ENCODE measurements at regions not wholly inside any gene's neighbourhood (a gene's known extent, or its start where the extent isn't known, plus 50 kb on each side); places are given as distances from the start of the nearest gene placed in this dataset.

GRCh38 chr5:173786286-173787187 lies 101.6 kb upstream of the CPEB4 start:
- Histone ChIP-seq H4K20me1 (replicated peaks; ENCODE audit: control insufficient read depth, insufficient read depth, low read length) (no peaks in the 10 kb centered on the region), H2AFZ (ENCODE audit: low read depth, low read length) (peak overlapping the region; percentile 64), H3K79me2 (ENCODE audit: control insufficient read depth, insufficient read depth, low read length) (no peaks in the 10 kb centered on the region), H3K27me3 (ENCODE audit: control insufficient read depth in 2 of 2, insufficient read depth in 2 of 2, low read length in 2 of 2) (no peaks in the 10 kb centered on the region), H3K4me1 (replicated peaks in 1 of 2; ENCODE audit: control insufficient read depth in 2 of 2, insufficient read depth in 2 of 2, low read length in 2 of 2) (peaks cover 24 to 44% of the 10 kb centered on the region in 2 experiments; a peak in 4 of 5 replicates), H3K9me1 (ENCODE audit: control insufficient read depth, insufficient read depth, low read length) (peaks cover 2% of the 10 kb centered on the region), H3K9ac (ENCODE audit: insufficient read depth in 1 of 2, low read depth in 2 of 2, low read length in 2 of 2) (peak overlapping the region in 1 of 2 experiments; percentile 39; a peak in 1 of 4 replicates), H3K27ac (ENCODE audit: extremely low read depth, low read depth, low read length) (no peak overlapping the region), H3K4me3 (no peak overlapping the region), H3K36me3 (ENCODE audit: control insufficient read depth, insufficient read depth, low read length) (no peaks in the 10 kb centered on the region), H3K4me2 (ENCODE audit: insufficient read depth, low read length) (no peak overlapping the region), H3K9me3 (replicated peaks; ENCODE audit: control insufficient read depth, insufficient read depth, low read depth, low read length) (no peaks in the 10 kb centered on the region)
- WGBS (ENCODE audit: insufficient coverage, low coverage, missing lambda C conversion rate) = 54% methylated on average over 10 of the region's 10 CpGs
- peak; percentile 75 to 81 (median 78) for DNase-seq (ENCODE audit: extremely low read depth in 1 of 4, low spot score in 3 of 4)
- CTCF ChIA-PET (ENCODE audit: low intra/inter-chr PET ratio) = no interaction called here
- POLR2A ChIA-PET = interaction anchor here (0.5 to 1.8 kb wide), 10 partner anchors 10 to 312 kb away, joined by 3 to 7 read pairs (median 4); no protein-coding TSS in a partner anchor
- intact Hi-C loops (cut with micrococcal nuclease) (loop anchor here (2.0 kb wide), 3 partner anchors 52 to 186 kb away; no protein-coding TSS in a partner anchor), in situ Hi-C loops (cut with MboI) (loop anchor here (10.0 kb wide), 1 partner anchor 98 kb away; the partner anchor contains the start of gene CPEB4)
- no TSS peak for BruUV-seq (replicated peaks)
- FAIRE-seq = peak; percentile 70
- ATAC-seq = peak; percentile 86
- no peak for TF ChIP-seq ZNF75A (CRISPR knock-in tag; IDR thresholded peaks at IDR 0.05)
- TF ChIP-seq ZFP36 (IDR thresholded peaks at IDR 0.05; ENCODE audit: low read depth, low read length, partially characterized antibody) = no peak
- no peak for TF ChIP-seq ZNF57 (CRISPR knock-in tag; IDR thresholded peaks at IDR 0.05)
- TF ChIP-seq HDAC3 (IDR thresholded peaks at IDR 0.05; ENCODE audit: borderline replicate concordance, partially characterized antibody) = no peak
- TF ChIP-seq ZFP91 (CRISPR knock-in tag; IDR thresholded peaks at IDR 0.05) = no peak
- no peak for TF ChIP-seq ZNF197 (CRISPR knock-in tag; IDR thresholded peaks at IDR 0.05; ENCODE audit: low read depth)
- TF ChIP-seq MYNN (IDR thresholded peaks at IDR 0.05) = no peak
- no peak for TF ChIP-seq MYNN (CRISPR knock-in tag; IDR thresholded peaks at IDR 0.05)
- no peak for TF ChIP-seq HLTF (IDR thresholded peaks at IDR 0.05)
- TF ChIP-seq NR2C2 (CRISPR knock-in tag; IDR thresholded peaks at IDR 0.05) = no peak
- TF ChIP-seq NR2C2 (tag; IDR thresholded peaks at IDR 0.05) = peak; percentile 26; the same call in 1 of the 2 replicates
- TF ChIP-seq, protein P1, sequence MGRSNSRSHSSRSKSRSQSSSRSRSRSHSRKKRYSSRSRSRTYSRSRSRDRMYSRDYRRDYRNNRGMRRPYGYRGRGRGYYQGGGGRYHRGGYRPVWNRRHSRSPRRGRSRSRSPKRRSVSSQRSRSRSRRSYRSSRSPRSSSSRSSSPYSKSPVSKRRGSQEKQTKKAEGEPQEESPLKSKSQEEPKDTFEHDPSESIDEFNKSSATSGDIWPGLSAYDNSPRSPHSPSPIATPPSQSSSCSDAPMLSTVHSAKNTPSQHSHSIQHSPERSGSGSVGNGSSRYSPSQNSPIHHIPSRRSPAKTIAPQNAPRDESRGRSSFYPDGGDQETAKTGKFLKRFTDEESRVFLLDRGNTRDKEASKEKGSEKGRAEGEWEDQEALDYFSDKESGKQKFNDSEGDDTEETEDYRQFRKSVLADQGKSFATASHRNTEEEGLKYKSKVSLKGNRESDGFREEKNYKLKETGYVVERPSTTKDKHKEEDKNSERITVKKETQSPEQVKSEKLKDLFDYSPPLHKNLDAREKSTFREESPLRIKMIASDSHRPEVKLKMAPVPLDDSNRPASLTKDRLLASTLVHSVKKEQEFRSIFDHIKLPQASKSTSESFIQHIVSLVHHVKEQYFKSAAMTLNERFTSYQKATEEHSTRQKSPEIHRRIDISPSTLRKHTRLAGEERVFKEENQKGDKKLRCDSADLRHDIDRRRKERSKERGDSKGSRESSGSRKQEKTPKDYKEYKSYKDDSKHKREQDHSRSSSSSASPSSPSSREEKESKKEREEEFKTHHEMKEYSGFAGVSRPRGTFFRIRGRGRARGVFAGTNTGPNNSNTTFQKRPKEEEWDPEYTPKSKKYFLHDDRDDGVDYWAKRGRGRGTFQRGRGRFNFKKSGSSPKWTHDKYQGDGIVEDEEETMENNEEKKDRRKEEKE (IDR thresholded peaks at IDR 0.05; ENCODE audit: borderline replicate concordance in 1 of 2, control insufficient read depth in 1 of 2, low read depth in 2 of 2, low read length in 1 of 2) = no peak

All from K562 (cell line).